ENCODE measurements at regions not wholly inside any gene's neighbourhood (a gene's known extent, or its start where the extent isn't known, plus 50 kb on each side); places are given as distances from the start of the nearest gene placed in this dataset.

GRCh38 chr15:62821384-62822131, 221.0 kb upstream of the TPM1 start:
- DNase-seq, result no peak

- DNase-seq, result no peak
These were observed 220.3 kb upstream of the TPM1 start for GRCh38 chr15:62822228-62822627.

GRCh38 chr15:62823561-62823960, 219.0 kb upstream of the TPM1 start:
- no peak for DNase-seq

- no peak for DNase-seq
These were observed 218.2 kb upstream of the TPM1 start for GRCh38 chr15:62824111-62825015.

- no peak for DNase-seq
These were observed 217.4 kb upstream of the TPM1 start for GRCh38 chr15:62825191-62825590.

- DNase-seq, result no peak
These were observed 216.0 kb upstream of the TPM1 start for GRCh38 chr15:62826561-62826960.

GRCh38 chr15:62828364-62828763, 214.2 kb upstream of the TPM1 start:
- DNase-seq, result no peak

- DNase-seq, result no peak
These were observed 210.3 kb upstream of the TPM1 start for GRCh38 chr15:62832231-62832630.

- DNase-seq, result no peak
These were observed 208.9 kb upstream of the TPM1 start for GRCh38 chr15:62833646-62834045.

GRCh38 chr15:62834686-62835329, 207.7 kb upstream of the TPM1 start:
- DNase-seq, result no peak

- no peak for DNase-seq
These were observed 207.2 kb upstream of the TPM1 start for GRCh38 chr15:62835351-62835750.

- DNase-seq, result no peak
These were observed 206.8 kb upstream of the TPM1 start for GRCh38 chr15:62835762-62836161.

GRCh38 chr15:62840526-62841268, 201.8 kb upstream of the TPM1 start:
- no peak for DNase-seq

- no peak for DNase-seq
These were observed 201.3 kb upstream of the TPM1 start for GRCh38 chr15:62841269-62841628.

GRCh38 chr15:62841891-62842559, 200.5 kb upstream of the TPM1 start:
- no peak for DNase-seq

- no peak for DNase-seq
These were observed 199.2 kb upstream of the TPM1 start for GRCh38 chr15:62843311-62843710.

GRCh38 chr15:62844564-62845240, 197.8 kb upstream of the TPM1 start:
- DNase-seq, result no peak

GRCh38 chr15:62845241-62846126, 197.1 kb upstream of the TPM1 start:
- no peak for DNase-seq

- DNase-seq, result no peak
These were observed 196.3 kb upstream of the TPM1 start for GRCh38 chr15:62846131-62846804.
